GM12891 (cell line): ENCODE measurements at regions not wholly inside any gene's neighbourhood (a gene's known extent, or its start where the extent isn't known, plus 50 kb on each side); places are given as distances from the start of the nearest gene placed in this dataset.

ENCODE experiments used
- PAX5 ChIP-seq: IDR thresholded peaks from 2 replicates; pipeline ENCODE4 v1.6.1; 2011; ENCODE audit warnings: low read length, moderate library complexity, mild to moderate bottlenecking; ENCODE audit not compliant: insufficient read depth, severe bottlenecking
- POLR2A ChIP-seq: IDR thresholded peaks from 2 replicates; pipeline ENCODE4 v1.6.1; 2011; ENCODE audit warnings: low read depth, low read length, control low read depth
- POLR2AphosphoS5 ChIP-seq: IDR thresholded peaks from 2 replicates; pipeline ENCODE4 v1.6.1; 2011; ENCODE audit warnings: low read depth, low read length, control low read depth
- POU2F2 ChIP-seq: IDR thresholded peaks from 2 replicates; pipeline ENCODE4 v1.6.1; 2011; ENCODE audit warnings: low read depth, mild to moderate bottlenecking, control low read depth, low read length, moderate library complexity
- SPI1 ChIP-seq: IDR thresholded peaks from 2 replicates; pipeline ENCODE4 v1.6.1; 2011; ENCODE audit warnings: low read depth, low read length, control low read depth
- TAF1 ChIP-seq: IDR thresholded peaks from 2 replicates; pipeline ENCODE4 v1.6.1; 2011; ENCODE audit warnings: low read depth, low read length, control low read depth

GRCh38 chr1:48071513-48071912 is 74.3 kb upstream of the TRABD2B start:
- TF ChIP-seq POLR2A (no peak), POLR2AphosphoS5 (no peak), PAX5 (no peak), TAF1 (no peak), SPI1 (no peak), POU2F2 (no peak)
